ENCODE measurements at regions not wholly inside any gene's neighbourhood (a gene's known extent, or its start where the extent isn't known, plus 50 kb on each side); places are given as distances from the start of the nearest gene placed in this dataset.

- H3K4me1 ChIP-seq = peaks cover 25 to 57% of the 10 kb centered on the region in 2 donors
- intact Hi-C loops (cut with DNase I; ENCODE audit: low total_unique reads) = no loop called here
- no peaks in the 10 kb centered on the region for H3K36me3 ChIP-seq
- peak overlapping the region; percentile 90 to 96 for H3K27ac ChIP-seq
- H3K9me3 ChIP-seq = no peaks in the 10 kb centered on the region
- peak in 1 of 2 donors; percentile 28 for DNase-seq
- TF ChIP-seq POLR2A (IDR thresholded peaks at IDR 0.05) (no peak), CTCF (IDR thresholded peaks at IDR 0.05) (no peak)
- H3K27me3 ChIP-seq = no peaks in the 10 kb centered on the region
- no peak overlapping the region for H3K4me3 ChIP-seq
Measured at GRCh38 chr1:201718346-201719202, 110.4 kb upstream of the IPO9 start.

GRCh38 chr1:201719812-201720521 is 109.0 kb upstream of the IPO9 start:
- Histone ChIP-seq H3K9me3 (no peaks in the 10 kb centered on the region), H3K27me3 (no peaks in the 10 kb centered on the region), H3K36me3 (no peaks in the 10 kb centered on the region), H3K4me3 (no peak overlapping the region), H3K27ac (peak overlapping the region; percentile 90 to 96), H3K4me1 (peaks cover 33 to 54% of the 10 kb centered on the region in 2 donors)
- peak; percentile 81 to 91 for DNase-seq
- TF ChIP-seq POLR2A (IDR thresholded peaks at IDR 0.05) (peak; percentile 34 to 43), CTCF (IDR thresholded peaks at IDR 0.05) (no peak)
- intact Hi-C loops (cut with DNase I; ENCODE audit: low total_unique reads) = no loop called here

GRCh38 chr1:201720522-201720844 is 108.5 kb upstream of the IPO9 start:
- Histone ChIP-seq H3K4me1 (peaks cover 29 to 49% of the 10 kb centered on the region in 2 donors), H3K4me3 (no peak overlapping the region), H3K27ac (peak overlapping the region; percentile 90 to 96), H3K27me3 (no peaks in the 10 kb centered on the region), H3K9me3 (no peaks in the 10 kb centered on the region), H3K36me3 (no peaks in the 10 kb centered on the region)
- intact Hi-C loops (cut with DNase I; ENCODE audit: low total_unique reads) = no loop called here
- no peak for TF ChIP-seq POLR2A (IDR thresholded peaks at IDR 0.05)
- no peak for TF ChIP-seq CTCF (IDR thresholded peaks at IDR 0.05)
- no peak for DNase-seq

GRCh38 chr1:201721082-201722049 is 107.6 kb upstream of the IPO9 start:
- Histone ChIP-seq H3K4me1 (peaks cover 27 to 40% of the 10 kb centered on the region in 2 donors), H3K27ac (peak overlapping the region; percentile 90 to 96), H3K9me3 (no peaks in the 10 kb centered on the region), H3K4me3 (no peak overlapping the region), H3K36me3 (no peaks in the 10 kb centered on the region), H3K27me3 (no peaks in the 10 kb centered on the region)
- peak; percentile 64 to 88 for DNase-seq
- TF ChIP-seq CTCF (IDR thresholded peaks at IDR 0.05) (no peak), POLR2A (IDR thresholded peaks at IDR 0.05) (peak in 1 of 2 donors; percentile 12)
- intact Hi-C loops (cut with DNase I; ENCODE audit: low total_unique reads) = no loop called here
